ENCODE measurements at regions not wholly inside any gene's neighbourhood (a gene's known extent, or its start where the extent isn't known, plus 50 kb on each side); places are given as distances from the start of the nearest gene placed in this dataset.
A peak's percentile ranks its signal among the peaks of the same experiment; 100 is the strongest.

DNA sequence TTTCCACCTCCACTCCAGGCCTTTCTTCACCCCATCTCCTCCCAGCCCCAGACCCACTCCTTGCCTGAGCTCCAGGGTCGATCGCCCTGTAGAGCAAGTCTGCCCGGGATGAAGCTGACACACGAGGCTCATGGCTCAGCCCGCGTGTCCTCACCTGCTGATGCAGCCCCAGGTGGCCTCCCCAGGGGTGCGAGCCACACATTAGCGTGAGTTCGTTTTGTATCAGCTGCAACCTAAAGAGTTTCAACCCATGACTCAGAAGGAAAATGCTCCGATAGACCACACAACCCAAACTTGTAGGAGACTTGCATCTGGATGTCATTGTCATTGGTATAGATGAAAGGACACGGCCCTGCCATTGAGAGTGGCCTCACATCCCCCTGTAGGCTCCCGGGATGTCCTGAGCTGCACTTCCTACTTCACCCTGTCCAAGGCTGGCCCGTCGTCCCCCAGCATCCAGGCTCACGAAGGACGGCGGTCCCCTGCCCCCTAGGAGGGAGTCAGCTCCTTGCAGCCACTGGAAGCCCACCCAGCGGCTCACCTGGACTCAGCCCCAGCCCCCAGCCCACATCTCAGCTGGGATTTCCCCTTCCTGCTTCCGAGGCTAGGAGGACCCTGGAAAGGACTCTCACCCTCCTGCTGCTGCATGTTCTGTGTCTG, 97.7 kb downstream of the HTR5A start:
- no peaks in the 10 kb centered on the region for H3K36me3 ChIP-seq
- TF ChIP-seq POLR2A (IDR thresholded peaks at IDR 0.05): no peak
- no peak for TF ChIP-seq EP300 (IDR thresholded peaks at IDR 0.05)
- TF ChIP-seq CTCF (IDR thresholded peaks at IDR 0.05): no peak
- no peak for TF ChIP-seq POLR2AphosphoS5 (IDR thresholded peaks at IDR 0.05)
- no peak for ATAC-seq (ENCODE audit: low FRiP score in 2 of 2)
- 87 to 89% methylated on average over 11 to 19 of the region's 19 CpGs for WGBS, 2 donors
- no peaks in the 10 kb centered on the region for H3K27me3 ChIP-seq
- peaks cover 0 to 4% (median 2%) of the 10 kb centered on the region in 4 donors for H3K4me1 ChIP-seq
- DNase-seq: peak in 1 of 2 donors; percentile 63
- no peak overlapping the region for H3K27ac ChIP-seq
- no peak overlapping the region for H3K4me3 ChIP-seq
- H3K9me3 ChIP-seq: no peaks in the 10 kb centered on the region

- WGBS, 2 donors: 82 to 84% methylated on average over 9 to 13 of the region's 14 CpGs
- Histone ChIP-seq H3K27me3 (no peaks in the 10 kb centered on the region), H3K4me1 (peaks cover 0 to 4% (median 2%) of the 10 kb centered on the region in 4 donors), H3K4me3 (no peak overlapping the region), H3K9me3 (no peaks in the 10 kb centered on the region), H3K27ac (no peak overlapping the region), H3K36me3 (no peaks in the 10 kb centered on the region)
- TF ChIP-seq EP300 (IDR thresholded peaks at IDR 0.05): no peak
- TF ChIP-seq POLR2A (IDR thresholded peaks at IDR 0.05): no peak
- no peak for TF ChIP-seq CTCF (IDR thresholded peaks at IDR 0.05)
- no peak for TF ChIP-seq POLR2AphosphoS5 (IDR thresholded peaks at IDR 0.05)
- ATAC-seq (ENCODE audit: low FRiP score in 2 of 2) (no peak), DNase-seq (peak in 1 of 2 donors; percentile 41)
Observed at GRCh38 chr7:155168597-155169480, 98.7 kb downstream of the HTR5A start.

- Histone ChIP-seq H3K27me3 (no peaks in the 10 kb centered on the region), H3K4me3 (peak overlapping the region in 2 of 4 donors; percentile 3 to 25), H3K9me3 (no peaks in the 10 kb centered on the region), H3K36me3 (no peaks in the 10 kb centered on the region), H3K4me1 (peaks cover 0 to 4% (median 2%) of the 10 kb centered on the region in 4 donors), H3K27ac (no peak overlapping the region)
- WGBS, 2 donors: 61 to 79% methylated on average over 7 to 12 of the region's 13 CpGs
- ATAC-seq (ENCODE audit: low FRiP score in 2 of 2): peak; percentile 42 to 54
- peak in 1 of 2 donors; percentile 69 for DNase-seq
- TF ChIP-seq POLR2AphosphoS5 (IDR thresholded peaks at IDR 0.05) (peak in 1 of 2 donors; percentile 52), POLR2A (IDR thresholded peaks at IDR 0.05) (peak in 1 of 4 donors; percentile 12), EP300 (IDR thresholded peaks at IDR 0.05) (peak in 1 of 4 donors; percentile 48), CTCF (IDR thresholded peaks at IDR 0.05) (no peak)
Observed at GRCh38 chr7:155169498-155170065, 99.5 kb downstream of the HTR5A start.

GRCh38 chr7:155170331-155170730, 100.2 kb downstream of the HTR5A start:
- DNase-seq (no peak), ATAC-seq (ENCODE audit: low FRiP score in 2 of 2) (no peak)
- peak overlapping the region in 2 of 4 donors; percentile 3 to 25 for H3K4me3 ChIP-seq
- no peak overlapping the region for H3K27ac ChIP-seq
- H3K4me1 ChIP-seq: peaks cover 0 to 4% (median 2%) of the 10 kb centered on the region in 4 donors
- WGBS, 2 donors: 76 to 84% methylated on average over 8 of the region's 8 CpGs
- no peaks in the 10 kb centered on the region for H3K9me3 ChIP-seq
- TF ChIP-seq EP300 (IDR thresholded peaks at IDR 0.05) (no peak), POLR2A (IDR thresholded peaks at IDR 0.05) (no peak), CTCF (IDR thresholded peaks at IDR 0.05) (no peak), POLR2AphosphoS5 (IDR thresholded peaks at IDR 0.05) (no peak)
- H3K27me3 ChIP-seq: no peaks in the 10 kb centered on the region
- H3K36me3 ChIP-seq: no peaks in the 10 kb centered on the region
